ENCODE measurements at regions not wholly inside any gene's neighbourhood (a gene's known extent, or its start where the extent isn't known, plus 50 kb on each side); places are given as distances from the start of the nearest gene placed in this dataset.

- intact Hi-C loops (cut with DNase I), result loop anchor here in 1 of 4 donors (5.0 kb wide), 1 partner anchor 398 kb away; no protein-coding TSS in a partner anchor
- TF ChIP-seq POLR2A (IDR thresholded peaks at IDR 0.05) (no peak), CTCF (IDR thresholded peaks at IDR 0.05) (no peak), EP300 (IDR thresholded peaks at IDR 0.05) (no peak)
- Histone ChIP-seq H3K36me3 (no peaks in the 10 kb centered on the region), H3K4me1 (ENCODE audit: insufficient read depth) (no peaks in the 10 kb centered on the region), H3K4me3 (no peak overlapping the region), H3K27ac (no peak overlapping the region), H3K27me3 (no peaks in the 10 kb centered on the region), H3K9me3 (no peaks in the 10 kb centered on the region)
- DNase-seq, result no peak
Measured at GRCh38 chr11:95660038-95660437, 129.5 kb downstream of the FAM76B start.

GRCh38 chr11:95659088-95659487 is 130.5 kb downstream of the FAM76B start:
- H3K36me3 ChIP-seq, result no peaks in the 10 kb centered on the region
- no peak overlapping the region for H3K27ac ChIP-seq
- 73 to 89% (median 84%) methylated on average over 1 of the region's 1 CpG for WGBS, 3 donors
- H3K4me1 ChIP-seq (ENCODE audit: insufficient read depth), result no peaks in the 10 kb centered on the region
- TF ChIP-seq POLR2A (IDR thresholded peaks at IDR 0.05) (no peak), EP300 (IDR thresholded peaks at IDR 0.05) (no peak), CTCF (IDR thresholded peaks at IDR 0.05) (no peak)
- H3K9me3 ChIP-seq, result no peaks in the 10 kb centered on the region
- intact Hi-C loops (cut with DNase I), result no loop called here
- no peak overlapping the region for H3K4me3 ChIP-seq
- H3K27me3 ChIP-seq, result no peaks in the 10 kb centered on the region
- no peak for DNase-seq

GRCh38 chr11:95655536-95655935 is 134.0 kb downstream of the FAM76B start:
- Histone ChIP-seq H3K4me3 (no peak overlapping the region), H3K9me3 (no peaks in the 10 kb centered on the region), H3K27ac (no peak overlapping the region), H3K36me3 (no peaks in the 10 kb centered on the region), H3K27me3 (no peaks in the 10 kb centered on the region), H3K4me1 (ENCODE audit: insufficient read depth) (no peaks in the 10 kb centered on the region)
- no peak for DNase-seq
- intact Hi-C loops (cut with DNase I), result no loop called here
- WGBS, 3 donors, result 24 to 33% (median 30%) methylated on average over 1 of the region's 1 CpG
- TF ChIP-seq EP300 (IDR thresholded peaks at IDR 0.05) (no peak), CTCF (IDR thresholded peaks at IDR 0.05) (no peak), POLR2A (IDR thresholded peaks at IDR 0.05) (no peak)

- Histone ChIP-seq H3K27me3 (no peaks in the 10 kb centered on the region), H3K4me3 (no peak overlapping the region), H3K36me3 (no peaks in the 10 kb centered on the region), H3K4me1 (ENCODE audit: insufficient read depth) (no peaks in the 10 kb centered on the region), H3K9me3 (no peaks in the 10 kb centered on the region), H3K27ac (no peak overlapping the region)
- 89 to 95% (median 90%) methylated on average over 1 of the region's 1 CpG for WGBS, 3 donors
- no peak for DNase-seq
- intact Hi-C loops (cut with DNase I), result no loop called here
- TF ChIP-seq POLR2A (IDR thresholded peaks at IDR 0.05), result no peak
- no peak for TF ChIP-seq CTCF (IDR thresholded peaks at IDR 0.05)
- TF ChIP-seq EP300 (IDR thresholded peaks at IDR 0.05), result no peak
Measured at GRCh38 chr11:95653680-95654079, 135.9 kb downstream of the FAM76B start.

- TF ChIP-seq POLR2A (IDR thresholded peaks at IDR 0.05), result no peak
- no peak for TF ChIP-seq EP300 (IDR thresholded peaks at IDR 0.05)
- TF ChIP-seq CTCF (IDR thresholded peaks at IDR 0.05), result no peak
- Histone ChIP-seq H3K4me1 (ENCODE audit: insufficient read depth) (no peaks in the 10 kb centered on the region), H3K4me3 (no peak overlapping the region), H3K27me3 (no peaks in the 10 kb centered on the region), H3K9me3 (no peaks in the 10 kb centered on the region), H3K36me3 (no peaks in the 10 kb centered on the region), H3K27ac (no peak overlapping the region)
- intact Hi-C loops (cut with DNase I), result no loop called here
- no peak for DNase-seq
- 95 to 97% (median 96%) methylated on average over 5 of the region's 5 CpGs for WGBS, 3 donors
Measured at GRCh38 chr11:95653099-95653498, 136.5 kb downstream of the FAM76B start.

Data from ovary (tissue), 7 donors.